Activated CD4-positive, alpha-beta T cell treated with anti-CD3 and anti-CD28 coated beads for 4 hours (primary cell): ENCODE measurements at regions not wholly inside any gene's neighbourhood (a gene's known extent, or its start where the extent isn't known, plus 50 kb on each side); places are given as distances from the start of the nearest gene placed in this dataset.
"Not testable (repeated sequence)": the region's sequence is repeated elsewhere in the genome, so short reads cannot be mapped to it uniquely, and the experiment has no call there.

Experiments used
- DNase-seq, 2 donors: peaks; one replicate each; pipeline ENCODE4 v3.0.0-alpha.2; 2020

DNA sequence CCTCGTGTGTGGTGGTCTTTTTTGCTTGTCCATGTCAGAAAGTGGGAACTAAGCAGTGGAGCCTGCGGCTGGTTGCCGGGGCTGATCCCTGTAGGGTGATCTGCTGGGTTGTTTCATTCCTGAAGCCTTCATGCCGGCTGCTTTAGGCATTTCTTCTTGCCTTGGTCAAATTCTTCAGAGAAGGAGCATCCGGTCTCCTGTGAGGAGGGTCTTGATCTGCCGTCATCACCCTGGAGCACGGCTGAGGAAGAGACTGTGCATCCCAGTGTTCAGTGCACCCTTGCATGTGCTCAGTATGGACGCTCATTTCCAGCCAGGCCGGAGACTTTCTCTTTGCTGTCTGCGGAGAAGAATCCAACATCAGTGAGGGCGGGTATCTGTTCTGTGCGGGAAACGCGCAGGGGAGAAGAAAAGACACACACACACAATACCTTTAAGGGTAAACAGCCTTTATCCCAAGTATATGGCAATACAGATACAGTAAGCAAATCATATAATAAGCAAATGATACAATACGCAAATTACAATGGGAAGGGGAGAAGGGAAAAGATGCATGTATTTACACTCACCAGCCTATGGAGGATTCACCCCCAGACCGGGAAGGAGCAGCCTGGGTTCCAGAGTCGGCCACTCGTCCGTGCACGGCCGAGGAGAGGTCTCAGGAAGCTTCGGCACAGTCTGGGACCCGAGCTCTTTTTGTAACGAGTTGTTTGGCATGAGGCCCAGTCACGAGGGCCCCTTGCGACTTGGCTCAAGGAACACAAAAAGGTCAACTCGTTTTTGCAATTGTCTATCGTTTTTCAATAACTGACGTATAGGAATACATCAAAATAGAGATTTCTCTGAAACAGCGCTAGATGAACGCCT is 1366.8 kb upstream of the TMEM132C start:
- DNase-seq = no peak

DNA sequence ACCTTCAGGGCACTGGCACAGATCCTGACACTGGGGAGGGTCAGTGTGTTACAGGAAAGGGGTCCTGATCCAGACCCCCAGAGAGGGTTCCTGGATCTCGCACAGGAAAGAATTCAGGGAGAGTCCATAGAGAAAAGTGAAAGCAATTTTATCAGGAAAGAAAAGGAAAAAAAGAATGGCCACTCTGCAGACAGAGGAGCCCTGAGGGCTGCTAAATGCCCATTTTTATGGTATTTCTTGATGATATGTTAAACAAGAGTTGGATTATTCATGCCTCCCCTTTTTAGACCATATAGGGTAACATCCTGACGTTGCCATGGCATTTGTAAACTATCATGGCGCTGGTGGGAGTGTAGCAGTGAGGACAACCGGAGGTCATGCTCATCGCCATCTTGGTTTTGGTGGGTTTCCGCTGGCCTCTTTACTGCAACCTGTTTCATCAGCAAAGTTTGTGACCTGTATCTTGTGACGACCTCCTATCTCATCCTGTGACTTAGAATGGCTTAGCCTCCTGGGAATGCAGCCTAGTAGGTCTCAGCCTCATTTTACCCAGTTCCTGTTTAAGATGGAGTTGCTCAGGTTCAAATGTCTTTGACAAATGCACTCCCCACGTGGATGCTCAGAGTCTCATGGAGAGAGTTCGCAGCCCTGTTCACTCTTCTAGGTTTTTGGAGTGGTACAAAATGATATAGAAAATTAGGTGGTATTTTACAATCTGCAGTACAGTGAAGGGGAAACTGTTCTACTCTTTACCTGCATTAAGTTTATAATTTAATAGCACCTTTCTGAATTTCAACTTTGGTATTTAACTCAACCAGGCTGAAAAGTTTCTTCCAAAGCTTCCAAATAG is 1363.7 kb upstream of the TMEM132C start:
- DNase-seq = no peak

GRCh38 chr12:126905752-126906151 is 1361.2 kb upstream of the TMEM132C start:
- DNase-seq = no peak

DNA sequence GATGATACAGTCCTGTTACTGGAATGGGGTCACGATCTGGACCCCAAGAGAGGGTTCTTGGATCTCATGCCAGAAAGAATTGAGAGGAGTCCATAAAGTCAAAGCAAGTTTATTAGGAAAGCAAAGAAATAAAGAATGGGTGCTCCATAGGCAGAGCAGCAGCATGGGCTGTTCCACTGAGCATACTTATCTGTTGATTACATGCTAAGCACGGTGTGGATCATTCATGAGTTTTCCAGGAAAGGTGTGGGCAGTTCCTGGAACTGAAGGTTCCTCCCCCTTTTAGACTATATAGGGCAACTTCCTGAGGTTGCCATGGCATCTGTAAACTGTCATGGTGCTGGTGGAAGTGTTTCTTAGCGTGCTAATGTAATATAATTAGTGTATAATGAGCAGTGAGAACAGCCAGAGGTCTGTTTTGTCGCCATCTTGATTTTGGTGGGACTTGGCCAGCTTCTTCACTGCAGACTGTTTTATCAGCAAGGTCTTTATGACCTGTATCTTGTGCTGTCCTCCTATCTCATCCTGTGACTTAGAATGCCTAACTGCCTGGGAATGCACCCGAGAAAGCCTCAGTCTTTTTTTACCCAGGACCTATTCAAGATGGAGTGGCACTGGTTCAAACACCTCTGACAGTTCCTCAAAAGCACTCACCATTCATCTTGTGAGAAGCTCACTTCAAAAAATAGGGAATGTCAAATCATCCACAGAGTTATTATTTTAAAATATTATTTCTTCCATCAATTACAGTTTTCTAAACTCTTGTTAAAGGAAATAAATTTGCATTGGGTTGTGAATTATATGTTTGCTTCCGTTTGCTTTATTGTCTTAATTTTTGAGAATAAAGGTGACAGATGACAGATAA is 1358.8 kb upstream of the TMEM132C start:
- DNase-seq = no peak

GRCh38 chr12:126908765-126909142 is 1358.2 kb upstream of the TMEM132C start:
- DNase-seq = no peak

- DNase-seq = no peak
Observed at GRCh38 chr12:126910570-126910969, 1356.4 kb upstream of the TMEM132C start.

- DNase-seq = no peak
Observed at GRCh38 chr12:126912111-126912510, 1354.9 kb upstream of the TMEM132C start.

- DNase-seq = no peak
Observed at GRCh38 chr12:126914170-126914793, 1352.7 kb upstream of the TMEM132C start.

DNA sequence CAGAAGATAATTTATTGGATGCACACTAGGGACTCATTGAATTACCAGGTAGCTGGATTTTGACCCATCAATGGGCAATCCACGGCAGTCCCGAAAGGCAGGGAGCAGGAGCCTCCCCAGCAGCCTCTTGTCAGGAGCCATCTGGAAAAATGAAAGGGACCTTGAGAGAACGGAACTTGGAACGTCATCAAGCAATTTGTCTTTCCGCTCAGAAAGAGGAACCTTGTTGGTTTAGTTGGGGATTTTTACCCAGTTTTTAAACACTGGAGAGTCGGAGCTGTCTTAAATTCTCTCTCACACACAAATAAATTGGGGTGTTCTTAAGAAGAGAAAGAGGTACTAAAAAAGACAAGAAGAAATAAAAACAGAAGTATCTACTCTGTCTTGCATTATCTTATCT is 1351.7 kb upstream of the TMEM132C start:
- DNase-seq = no peak

- DNase-seq = no peak
Observed at GRCh38 chr12:126926023-126926594, 1340.9 kb upstream of the TMEM132C start.

GRCh38 chr12:126930234-126930633 is 1336.7 kb upstream of the TMEM132C start:
- no peak for DNase-seq

- no peak for DNase-seq
Observed at GRCh38 chr12:126932156-126932555, 1334.8 kb upstream of the TMEM132C start.

- no peak for DNase-seq
Observed at GRCh38 chr12:126935435-126935834, 1331.5 kb upstream of the TMEM132C start.

GRCh38 chr12:126936181-126936851 is 1330.7 kb upstream of the TMEM132C start:
- DNase-seq = no peak

DNA sequence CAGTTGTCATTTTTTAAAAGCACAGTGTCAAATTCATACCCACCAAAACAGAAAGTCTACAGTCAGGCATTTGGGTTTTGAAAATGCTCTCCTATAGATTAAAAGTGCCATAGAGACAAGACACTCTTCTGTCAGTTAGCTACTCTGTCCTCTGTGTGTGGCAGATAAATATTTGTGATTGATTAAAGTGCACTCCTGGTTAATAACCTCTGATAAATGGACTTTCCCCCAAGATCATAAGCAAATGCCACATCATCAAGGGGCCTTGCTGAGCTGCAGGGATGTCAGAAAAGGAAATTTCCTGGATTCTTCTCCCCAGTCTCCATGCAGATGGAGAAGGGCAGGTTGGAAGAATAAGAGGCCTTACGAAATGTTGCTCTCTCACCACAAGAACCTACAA is 1329.5 kb upstream of the TMEM132C start:
- DNase-seq = no peak

DNA sequence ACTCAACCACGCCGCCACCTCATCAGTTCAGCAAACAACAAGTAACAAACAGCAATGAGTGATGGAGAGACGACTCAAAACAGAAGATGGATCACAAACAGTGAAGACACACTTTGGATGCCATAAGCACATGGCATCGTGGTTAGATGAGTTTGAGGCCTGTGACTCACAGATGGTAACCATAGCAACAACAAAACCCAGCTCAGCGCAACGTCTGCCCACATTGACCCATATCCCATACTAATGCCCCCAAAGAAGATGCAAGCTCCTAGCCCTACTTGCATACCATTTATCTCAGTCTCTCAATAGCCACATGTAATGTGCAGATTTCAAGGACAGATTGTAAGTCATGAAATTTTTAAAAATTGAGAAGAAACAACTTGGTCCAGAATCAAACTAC is 1322.3 kb upstream of the TMEM132C start:
- no peak for DNase-seq

DNA sequence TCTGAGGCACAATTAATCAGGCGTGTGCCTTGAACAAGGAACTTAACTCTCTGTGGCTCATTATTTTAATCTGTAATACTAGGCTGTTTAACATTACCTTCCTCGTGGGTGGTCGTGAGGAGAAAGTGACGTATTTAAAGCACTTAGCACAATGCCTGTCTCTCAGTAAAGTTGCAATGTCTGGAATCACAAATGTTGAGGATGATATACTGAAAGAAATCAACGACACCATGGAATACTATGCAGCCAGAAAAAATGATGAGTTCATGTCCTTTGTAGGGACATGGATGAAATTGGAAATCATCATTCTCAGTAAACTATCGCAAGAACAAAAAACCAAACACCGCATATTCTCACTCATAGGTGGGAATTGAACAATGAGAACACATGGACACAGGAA is 1320.0 kb upstream of the TMEM132C start:
- not testable (repeated sequence) for DNase-seq

GRCh38 chr12:126949558-126949957 is 1317.4 kb upstream of the TMEM132C start:
- DNase-seq = no peak

DNA sequence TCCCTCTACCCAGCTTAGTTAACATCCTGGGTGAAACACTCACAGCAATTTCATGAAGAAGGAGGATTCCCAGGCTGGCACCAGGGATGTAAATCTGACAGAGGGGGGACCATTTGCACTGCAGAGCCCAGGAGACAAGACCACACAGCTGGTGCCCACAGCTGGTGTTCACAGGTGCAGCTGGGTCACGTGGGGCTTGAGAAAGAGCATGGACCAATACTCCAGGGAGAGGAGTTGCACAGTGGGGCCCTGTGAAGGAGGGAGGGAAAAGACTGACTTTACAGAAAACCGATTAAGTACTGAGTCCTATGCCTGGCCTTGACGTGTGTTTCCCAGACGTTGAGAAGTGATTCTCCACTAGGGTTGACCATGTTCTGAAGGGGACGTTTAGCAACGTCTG is 1316.7 kb upstream of the TMEM132C start:
- no peak for DNase-seq

GRCh38 chr12:126952096-126953007 is 1314.6 kb upstream of the TMEM132C start:
- no peak for DNase-seq
